ENCODE measurements at regions not wholly inside any gene's neighbourhood (a gene's known extent, or its start where the extent isn't known, plus 50 kb on each side); places are given as distances from the start of the nearest gene placed in this dataset.
A peak's percentile ranks its signal among the peaks of the same experiment; 100 is the strongest.

- DNase-seq (ENCODE audit: low spot score in 2 of 2) (peak in 1 of 2 donors; percentile 37), ATAC-seq (no peak)
- Mint-ChIP-seq H3K27ac (no peak overlapping the region), H3K36me3 (peaks cover 0 to 7% of the 10 kb centered on the region in 2 donors), H3K9me3 (no peaks in the 10 kb centered on the region)
Measured at GRCh38 chr10:110433740-110434139, 64.0 kb upstream of the DUSP5 start.

GRCh38 chr10:110434489-110435096 is 63.1 kb upstream of the DUSP5 start:
- Mint-ChIP-seq H3K9me3 (no peaks in the 10 kb centered on the region), H3K36me3 (peaks cover 0 to 7% of the 10 kb centered on the region in 2 donors), H3K27ac (no peak overlapping the region)
- DNase-seq (ENCODE audit: low spot score in 2 of 2) (peak in 1 of 2 donors; percentile 13), ATAC-seq (no peak)

GRCh38 chr10:110436554-110437350 is 61.0 kb upstream of the DUSP5 start:
- H3K27ac Mint-ChIP-seq, result no peak overlapping the region
- ATAC-seq, result no peak
- peaks cover 0 to 7% of the 10 kb centered on the region in 2 donors for H3K36me3 Mint-ChIP-seq
- no peaks in the 10 kb centered on the region for H3K9me3 Mint-ChIP-seq
- DNase-seq (ENCODE audit: low spot score in 2 of 2), result peak in 1 of 2 donors; percentile 4

DNA sequence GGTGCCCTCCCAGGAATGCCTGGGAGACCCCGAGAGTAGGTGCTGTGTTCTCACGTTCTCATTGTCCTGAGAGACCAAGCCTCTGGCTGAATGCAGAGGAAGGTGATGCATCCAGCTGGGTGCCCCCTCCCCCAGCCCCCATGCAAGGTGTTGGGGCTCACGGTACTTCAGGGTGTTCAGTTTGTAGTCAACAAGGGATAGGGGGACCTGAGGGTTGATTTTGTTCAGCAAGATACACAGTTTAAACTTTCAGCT is 60.4 kb upstream of the DUSP5 start:
- Mint-ChIP-seq H3K27ac (no peak overlapping the region), H3K9me3 (no peaks in the 10 kb centered on the region), H3K36me3 (peaks cover 0 to 7% of the 10 kb centered on the region in 2 donors)
- DNase-seq (ENCODE audit: low spot score in 2 of 2), result peak in 1 of 2 donors; percentile 37
- ATAC-seq, result no peak

- no peaks in the 10 kb centered on the region for H3K9me3 Mint-ChIP-seq
- H3K36me3 Mint-ChIP-seq, result peaks cover 0 to 5% of the 10 kb centered on the region in 2 donors
- peak in 1 of 2 donors; percentile 31 for DNase-seq (ENCODE audit: low spot score in 2 of 2)
- no peak overlapping the region for H3K27ac Mint-ChIP-seq
- no peak for ATAC-seq
Measured at GRCh38 chr10:110437761-110438341, 59.9 kb upstream of the DUSP5 start.

GRCh38 chr10:110442746-110443145 is 55.0 kb upstream of the DUSP5 start:
- H3K36me3 Mint-ChIP-seq, result no peaks in the 10 kb centered on the region

DNA sequence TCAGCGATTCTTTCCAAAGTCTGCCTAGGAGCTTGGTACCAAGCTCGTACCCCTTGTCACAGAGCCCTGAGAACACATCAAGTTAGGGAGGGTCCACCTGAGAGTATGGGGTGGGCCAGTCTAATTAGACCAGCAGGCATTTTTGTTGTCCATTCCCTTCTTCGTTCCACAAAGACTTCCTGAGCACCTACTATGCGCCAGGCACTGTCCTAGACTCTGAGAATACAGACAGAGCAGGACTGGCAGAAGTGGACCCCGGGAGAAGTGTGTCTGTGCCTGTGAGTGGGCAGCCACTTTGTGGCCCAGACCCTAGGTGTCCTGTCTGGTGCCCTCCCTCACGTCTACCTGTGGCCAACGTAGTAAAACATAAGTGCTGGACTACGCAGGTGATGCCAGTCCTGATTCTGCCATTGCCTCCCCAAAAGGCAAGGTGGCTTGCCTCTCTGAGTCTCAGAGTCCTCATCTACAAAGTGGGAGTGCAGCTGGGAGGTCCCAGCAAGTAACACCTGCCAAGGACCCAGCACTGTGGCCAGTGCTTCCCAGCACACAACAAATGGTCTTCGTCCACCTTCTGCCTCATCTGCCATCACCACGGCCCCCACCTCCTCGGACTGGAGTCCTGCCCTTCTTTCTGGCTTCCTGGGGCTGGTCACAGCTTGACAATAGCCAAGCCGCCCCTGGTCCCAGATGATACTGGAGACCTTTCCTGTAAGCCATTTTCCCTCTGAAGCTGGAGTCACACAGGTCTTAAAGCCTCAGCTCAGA is 54.3 kb upstream of the DUSP5 start:
- DNase-seq (ENCODE audit: low spot score in 2 of 2), result no peak
- no peak for ATAC-seq
- H3K9me3 Mint-ChIP-seq, result no peaks in the 10 kb centered on the region
- no peak overlapping the region for H3K27ac Mint-ChIP-seq
- H3K36me3 Mint-ChIP-seq, result no peaks in the 10 kb centered on the region

More at GRCh38 chr10:110442746-110443145, 55.0 kb upstream of the DUSP5 start:
- DNase-seq (ENCODE audit: low spot score in 2 of 2) (no peak), ATAC-seq (no peak)
- H3K9me3 Mint-ChIP-seq, result no peaks in the 10 kb centered on the region
- H3K27ac Mint-ChIP-seq, result peak overlapping the region in 1 of 2 donors; percentile 10

DNA sequence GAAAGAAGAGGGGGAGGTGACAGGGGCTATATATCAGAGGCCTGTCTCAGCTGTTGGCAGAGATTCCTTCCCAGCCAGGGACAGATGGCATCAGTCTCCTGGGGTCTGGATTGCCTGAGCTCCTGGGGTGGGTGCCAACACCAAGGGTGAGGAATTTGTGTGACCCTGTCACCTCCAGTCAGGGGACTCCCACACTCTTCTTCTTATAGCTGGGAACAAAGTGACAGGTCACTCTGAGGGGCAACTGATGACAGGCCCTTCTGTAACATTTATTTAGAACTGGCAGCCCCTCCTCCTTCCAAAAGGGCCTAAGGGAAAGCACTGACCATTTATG is 53.7 kb upstream of the DUSP5 start:
- DNase-seq (ENCODE audit: low spot score in 2 of 2) (no peak), ATAC-seq (no peak)
- Mint-ChIP-seq H3K36me3 (no peaks in the 10 kb centered on the region), H3K9me3 (no peaks in the 10 kb centered on the region), H3K27ac (no peak overlapping the region)

DNA sequence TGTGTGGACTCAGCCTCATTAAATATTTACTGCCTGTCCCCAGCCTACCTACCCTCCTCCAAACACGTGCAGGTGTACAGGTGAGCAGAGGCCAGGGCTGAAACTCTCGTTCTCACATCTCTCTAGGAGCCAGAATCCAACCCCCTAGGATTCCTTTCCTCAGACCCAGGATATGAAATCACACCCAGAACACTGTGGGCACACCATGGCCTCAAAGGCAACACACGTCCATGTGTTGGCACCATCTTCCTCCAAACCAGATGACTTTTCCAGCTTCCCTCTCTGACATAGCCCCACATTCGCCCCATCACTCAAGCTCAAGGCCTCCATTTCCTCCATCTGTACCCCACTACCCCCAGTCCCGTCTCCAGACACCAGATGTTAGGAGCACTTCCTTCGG is 51.8 kb upstream of the DUSP5 start:
- Mint-ChIP-seq H3K9me3 (no peaks in the 10 kb centered on the region), H3K27ac (no peak overlapping the region), H3K36me3 (no peaks in the 10 kb centered on the region)
- ATAC-seq (no peak), DNase-seq (ENCODE audit: low spot score in 2 of 2) (no peak)

DNA sequence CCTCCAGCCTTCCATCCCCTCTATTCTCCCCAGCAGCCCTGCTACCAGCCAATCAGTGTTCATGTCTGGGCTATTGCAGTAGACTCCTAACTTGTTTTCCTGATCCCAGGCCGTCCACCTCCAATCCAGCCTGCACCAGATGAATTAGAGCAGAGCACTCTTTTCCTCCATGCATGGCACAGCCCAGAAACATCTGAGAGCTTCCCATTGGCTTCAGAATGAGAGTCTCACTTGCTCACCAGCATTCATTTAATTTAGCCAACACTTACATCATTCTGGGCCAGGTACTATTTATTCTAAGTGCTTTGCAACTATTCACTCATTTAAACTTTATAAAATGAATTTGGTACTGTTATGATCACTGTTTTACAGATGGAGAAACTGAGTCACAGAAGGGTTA is 51.4 kb upstream of the DUSP5 start:
- ATAC-seq, result no peak
- Mint-ChIP-seq H3K27ac (no peak overlapping the region), H3K9me3 (no peaks in the 10 kb centered on the region), H3K36me3 (no peaks in the 10 kb centered on the region)
- no peak for DNase-seq (ENCODE audit: low spot score in 2 of 2)

DNA sequence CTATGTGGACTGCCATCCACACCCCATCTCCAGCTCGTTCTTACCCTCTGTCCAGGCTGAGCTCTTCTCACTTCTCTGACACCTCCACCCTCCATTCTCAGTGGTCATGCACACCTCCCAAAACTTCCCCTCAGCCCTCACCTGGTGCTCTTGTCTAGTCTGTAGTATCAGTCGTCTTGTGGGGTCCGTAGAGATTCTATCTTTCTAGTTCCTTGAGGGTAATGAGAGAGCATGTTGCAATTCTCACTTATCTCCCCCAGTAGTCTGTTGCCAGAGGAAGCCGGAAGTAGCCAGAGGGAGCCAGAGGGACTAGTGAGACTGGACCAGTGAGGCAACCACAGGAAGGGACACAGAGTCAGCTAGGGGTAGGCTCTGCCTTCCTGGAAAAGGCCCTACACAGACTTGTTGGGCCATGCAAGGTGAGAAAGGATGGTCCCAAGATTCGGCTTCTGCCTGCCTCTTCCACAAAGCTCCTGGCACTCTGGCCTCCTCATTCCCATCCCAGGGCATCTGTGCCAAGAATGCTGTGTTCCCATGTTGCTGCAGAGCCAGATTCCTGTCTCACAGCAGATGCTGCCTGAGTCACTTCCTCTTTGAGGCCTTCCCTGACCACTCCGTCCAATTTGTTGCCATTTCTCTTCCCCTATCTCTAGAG is 50.6 kb upstream of the DUSP5 start:
- ATAC-seq (no peak), DNase-seq (ENCODE audit: low spot score in 2 of 2) (no peak)
- Mint-ChIP-seq H3K27ac (no peak overlapping the region), H3K36me3 (no peaks in the 10 kb centered on the region), H3K9me3 (no peaks in the 10 kb centered on the region)

DNA sequence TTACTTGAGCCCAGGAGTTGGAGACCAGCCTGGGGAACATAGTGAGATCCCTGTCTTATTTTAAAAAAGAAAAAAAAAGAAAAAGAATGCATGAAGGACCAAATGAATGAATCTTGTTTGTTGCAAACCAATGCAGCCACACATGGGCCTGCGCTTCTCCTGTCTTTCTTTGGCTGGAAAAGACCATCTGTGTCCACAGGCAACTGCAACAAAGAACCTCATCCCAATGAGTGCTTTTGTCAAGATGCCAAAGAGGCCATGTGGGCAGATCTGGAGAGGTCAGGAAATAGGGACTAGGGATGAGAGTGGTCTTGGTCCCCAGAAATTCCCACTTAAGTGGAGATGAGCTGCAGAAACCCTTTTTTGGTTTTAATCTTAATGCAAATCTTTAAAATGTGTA is 49.8 kb upstream of the DUSP5 start:
- Mint-ChIP-seq H3K36me3 (no peaks in the 10 kb centered on the region), H3K9me3 (no peaks in the 10 kb centered on the region), H3K27ac (no peak overlapping the region)
- no peak for ATAC-seq
- no peak for DNase-seq (ENCODE audit: low spot score in 2 of 2)
